BJ (cell line): ENCODE measurements at regions not wholly inside any gene's neighbourhood (a gene's known extent, or its start where the extent isn't known, plus 50 kb on each side); places are given as distances from the start of the nearest gene placed in this dataset.

Source experiments
- CTCF ChIA-PET: fragments of 350-600 bp; formaldehyde crosslinking; extraction: SDS; loops from one replicate; lab custom pipeline; 2021; ENCODE audit warnings: antibody characterized with exemption, inconsistent platforms; lab: Yijun Ruan, JAX
- POLR2A ChIA-PET: fragments of 300-600 bp; sonication (Branson Sonifier 250); formaldehyde crosslinking; extraction: SDS; loops from one replicate; lab custom pipeline; 2021; ENCODE audit warnings: antibody characterized with exemption; lab: Charles Lee
- DNase-seq: peaks from one replicate; pipeline ENCODE4 v3.0.0-alpha.2; 2011; ENCODE audit warnings: low read depth
- H3K27me3 ChIP-seq: 2 replicates; pipeline ENCODE4 v1.6.0; 2011; ENCODE audit warnings: low read length; ENCODE audit not compliant: control insufficient read depth, insufficient read depth
- H3K36me3 ChIP-seq: 2 replicates; pipeline ENCODE4 v1.5.1; 2011; ENCODE audit warnings: low read length; ENCODE audit not compliant: control insufficient read depth, insufficient read depth
- H3K4me3 ChIP-seq: 2 replicates; pipeline ENCODE4 v1.5.1; 2011; ENCODE audit warnings: low read depth, mild to moderate bottlenecking, control low read depth, low read length
- TF ChIP-seq, protein P1 (sequence below): IDR thresholded peaks from 2 replicates; pipeline ENCODE4 v1.5.1; 2011; ENCODE audit warnings: low read depth, mild to moderate bottlenecking, control low read depth, inconsistent platforms, low read length, moderate library complexity; ENCODE audit not compliant: insufficient read depth

DNA sequence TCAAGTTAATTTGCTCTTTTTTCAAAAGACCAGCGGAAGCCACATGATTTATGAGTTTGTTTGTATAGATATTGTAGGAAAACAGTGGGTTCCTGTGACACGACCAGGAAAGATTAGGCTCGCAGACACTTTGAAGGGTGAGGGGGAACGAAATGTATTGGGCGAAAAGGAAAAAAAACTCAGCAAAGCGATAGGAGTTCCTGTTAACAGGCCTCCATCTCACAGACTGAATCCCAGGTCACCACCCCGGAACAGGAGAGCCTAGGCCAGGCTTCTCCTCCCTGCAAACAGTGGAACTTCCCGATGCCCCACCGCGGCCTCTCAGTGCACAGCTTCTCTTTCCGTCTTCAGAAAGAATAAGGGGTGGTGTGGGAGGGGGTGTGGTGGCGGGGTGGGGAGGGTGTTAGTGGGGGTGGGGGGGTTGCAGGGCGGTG lies 181.8 kb upstream of the GPRIN3 start:
- POLR2A ChIA-PET = no interaction called here
- CTCF ChIA-PET = interaction anchor here (4.5 kb wide), 1 partner anchor 380 kb away, joined by 21 read pairs; no protein-coding TSS in a partner anchor
- no peaks in the 10 kb centered on the region for H3K36me3 ChIP-seq
- H3K27me3 ChIP-seq = no peaks in the 10 kb centered on the region
- no peak overlapping the region for H3K4me3 ChIP-seq
- TF ChIP-seq, protein P1, sequence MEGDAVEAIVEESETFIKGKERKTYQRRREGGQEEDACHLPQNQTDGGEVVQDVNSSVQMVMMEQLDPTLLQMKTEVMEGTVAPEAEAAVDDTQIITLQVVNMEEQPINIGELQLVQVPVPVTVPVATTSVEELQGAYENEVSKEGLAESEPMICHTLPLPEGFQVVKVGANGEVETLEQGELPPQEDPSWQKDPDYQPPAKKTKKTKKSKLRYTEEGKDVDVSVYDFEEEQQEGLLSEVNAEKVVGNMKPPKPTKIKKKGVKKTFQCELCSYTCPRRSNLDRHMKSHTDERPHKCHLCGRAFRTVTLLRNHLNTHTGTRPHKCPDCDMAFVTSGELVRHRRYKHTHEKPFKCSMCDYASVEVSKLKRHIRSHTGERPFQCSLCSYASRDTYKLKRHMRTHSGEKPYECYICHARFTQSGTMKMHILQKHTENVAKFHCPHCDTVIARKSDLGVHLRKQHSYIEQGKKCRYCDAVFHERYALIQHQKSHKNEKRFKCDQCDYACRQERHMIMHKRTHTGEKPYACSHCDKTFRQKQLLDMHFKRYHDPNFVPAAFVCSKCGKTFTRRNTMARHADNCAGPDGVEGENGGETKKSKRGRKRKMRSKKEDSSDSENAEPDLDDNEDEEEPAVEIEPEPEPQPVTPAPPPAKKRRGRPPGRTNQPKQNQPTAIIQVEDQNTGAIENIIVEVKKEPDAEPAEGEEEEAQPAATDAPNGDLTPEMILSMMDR = no peak
- no peak for DNase-seq

- CTCF ChIA-PET = interaction anchor here (1.3 to 4.5 kb wide), 3 partner anchors 98 to 380 kb away, joined by 4 to 21 read pairs (median 7); no protein-coding TSS in a partner anchor
- POLR2A ChIA-PET = no interaction called here
- no peaks in the 10 kb centered on the region for H3K27me3 ChIP-seq
- H3K4me3 ChIP-seq = no peak overlapping the region
- TF ChIP-seq, protein P1 = no peak
- H3K36me3 ChIP-seq = no peaks in the 10 kb centered on the region
- DNase-seq = no peak
These were observed 181.1 kb upstream of the GPRIN3 start for GRCh38 chr4:89488736-89489135.

GRCh38 chr4:89486673-89487072 lies 179.1 kb upstream of the GPRIN3 start:
- CTCF ChIA-PET = interaction anchor here (1.1 to 4.5 kb wide), 7 partner anchors 18 to 412 kb away, joined by 3 to 21 read pairs (median 5); no protein-coding TSS in a partner anchor
- no peaks in the 10 kb centered on the region for H3K27me3 ChIP-seq
- TF ChIP-seq, protein P1 = no peak
- H3K36me3 ChIP-seq = no peaks in the 10 kb centered on the region
- DNase-seq = no peak
- no peak overlapping the region for H3K4me3 ChIP-seq
- POLR2A ChIA-PET = no interaction called here

- DNase-seq = no peak
- CTCF ChIA-PET = interaction anchor here (0.6 to 4.5 kb wide), 15 partner anchors 9 to 412 kb away, joined by 3 to 21 read pairs (median 4); no protein-coding TSS in a partner anchor
- TF ChIP-seq, protein P1 = peak; percentile 59
- no peaks in the 10 kb centered on the region for H3K36me3 ChIP-seq
- H3K4me3 ChIP-seq = no peak overlapping the region
- POLR2A ChIA-PET = no interaction called here
- no peaks in the 10 kb centered on the region for H3K27me3 ChIP-seq
These were observed 178.4 kb upstream of the GPRIN3 start for GRCh38 chr4:89486042-89486441.

DNA sequence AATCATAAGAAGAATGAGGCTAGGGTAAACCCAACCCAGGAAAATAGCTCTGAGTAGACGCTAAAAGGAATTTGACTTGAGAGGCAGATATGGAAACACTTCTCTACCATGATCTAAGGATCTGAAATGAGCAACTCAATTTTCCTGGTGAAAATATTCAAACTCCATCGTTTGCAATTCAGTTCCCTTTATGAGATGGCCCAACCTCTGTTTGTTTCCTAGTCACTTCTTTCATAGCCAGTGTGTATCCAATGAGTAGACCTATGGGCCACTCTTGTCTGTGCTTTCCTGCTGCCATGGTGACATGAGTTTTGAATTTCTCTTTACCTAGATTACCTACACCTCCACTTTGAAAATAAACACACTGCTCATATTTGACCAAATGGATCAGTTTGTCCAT lies 176.2 kb upstream of the GPRIN3 start:
- POLR2A ChIA-PET = no interaction called here
- DNase-seq = no peak

More for the DNA sequence above, 176.2 kb upstream of the GPRIN3 start:
- Histone ChIP-seq H3K27me3 (no peaks in the 10 kb centered on the region), H3K4me3 (no peak overlapping the region), H3K36me3 (no peaks in the 10 kb centered on the region)
- CTCF ChIA-PET = interaction anchor here (1.9 kb wide), 1 partner anchor 11 kb away, joined by 4 read pairs; no protein-coding TSS in a partner anchor
- TF ChIP-seq, protein P1 = no peak
